ENCODE measurements at regions not wholly inside any gene's neighbourhood (a gene's known extent, or its start where the extent isn't known, plus 50 kb on each side); places are given as distances from the start of the nearest gene placed in this dataset.

GRCh38 chr1:216818284-216818683 is 95.1 kb upstream of the ESRRG start:
- TF ChIP-seq PAX5 (IDR thresholded peaks at IDR 0.05; ENCODE audit: borderline replicate concordance, low read depth, low read length) (no peak), TCF12 (IDR thresholded peaks at IDR 0.05; ENCODE audit: low read depth, low read length) (no peak), REST (IDR thresholded peaks at IDR 0.05; ENCODE audit: low read depth, low read length) (no peak), ZNF24 (IDR thresholded peaks at IDR 0.05) (no peak), NFYA (IDR thresholded peaks at IDR 0.05; ENCODE audit: borderline replicate concordance, low read depth, low read length) (no peak), CBFB (IDR thresholded peaks at IDR 0.05; ENCODE audit: low read depth) (no peak), SRF (IDR thresholded peaks at IDR 0.05; ENCODE audit: low read depth in 2 of 2, low read length in 2 of 2) (no peak), SP1 (IDR thresholded peaks at IDR 0.05; ENCODE audit: low read depth, low read length) (no peak), RFX5 (IDR thresholded peaks at IDR 0.05; ENCODE audit: low read depth, low read length) (no peak)
- TF ChIP-seq, protein P1, sequence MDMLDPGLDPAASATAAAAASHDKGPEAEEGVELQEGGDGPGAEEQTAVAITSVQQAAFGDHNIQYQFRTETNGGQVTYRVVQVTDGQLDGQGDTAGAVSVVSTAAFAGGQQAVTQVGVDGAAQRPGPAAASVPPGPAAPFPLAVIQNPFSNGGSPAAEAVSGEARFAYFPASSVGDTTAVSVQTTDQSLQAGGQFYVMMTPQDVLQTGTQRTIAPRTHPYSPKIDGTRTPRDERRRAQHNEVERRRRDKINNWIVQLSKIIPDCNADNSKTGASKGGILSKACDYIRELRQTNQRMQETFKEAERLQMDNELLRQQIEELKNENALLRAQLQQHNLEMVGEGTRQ (IDR thresholded peaks at IDR 0.05; ENCODE audit: borderline replicate concordance, low read depth, low read length): no peak
- TF ChIP-seq, protein P2, sequence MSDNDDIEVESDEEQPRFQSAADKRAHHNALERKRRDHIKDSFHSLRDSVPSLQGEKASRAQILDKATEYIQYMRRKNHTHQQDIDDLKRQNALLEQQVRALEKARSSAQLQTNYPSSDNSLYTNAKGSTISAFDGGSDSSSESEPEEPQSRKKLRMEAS (IDR thresholded peaks at IDR 0.05; ENCODE audit: low read depth, low read length): no peak

Measured in GM12878 (cell line).